K562 (cell line): ENCODE measurements at regions not wholly inside any gene's neighbourhood (a gene's known extent, or its start where the extent isn't known, plus 50 kb on each side); places are given as distances from the start of the nearest gene placed in this dataset.
"Not testable (repeated sequence)": the region's sequence is repeated elsewhere in the genome, so short reads cannot be mapped to it uniquely, and the experiment has no call there.

Experiments used
- ATF1 ChIP-seq, 2 experiments: fragments of 450-650 bp in 1 of 2; IDR thresholded peaks; 2 replicates each; pipeline ENCODE4 v1.6.1; 2016; ENCODE audit warnings: missing compliant biosample characterization in 1 of 2, missing genetic modification characterization in 1 of 2
- ATF7 ChIP-seq: fragments of 450-650 bp; IDR thresholded peaks from 2 replicates; pipeline ENCODE4 v1.7.1; 2014; ENCODE audit warnings: mild to moderate bottlenecking, moderate library complexity
- CBFA2T2 ChIP-seq: fragments of 450-650 bp; conservative IDR thresholded peaks from 2 replicates; pipeline ENCODE4 v1.6.1; 2017; ENCODE audit warnings: mild to moderate bottlenecking
- CREM ChIP-seq: IDR thresholded peaks from 2 replicates; pipeline ENCODE4 v1.6.1; 2014; ENCODE audit warnings: antibody characterized with exemption, low read depth
- CTBP1 ChIP-seq: fragments of 450-650 bp; IDR thresholded peaks from 2 replicates; pipeline ENCODE4 v1.6.1; 2016; ENCODE audit warnings: borderline replicate concordance
- CXXC5 ChIP-seq: fragments of 250-450 bp; sonication (Bioruptor Pico); IDR thresholded peaks from 2 replicates; pipeline ENCODE4 v1.8.0; 2022; ENCODE audit warnings: inconsistent platforms, mild to moderate bottlenecking, moderate library complexity
- DPF2 ChIP-seq: fragments of 450-650 bp; IDR thresholded peaks from 2 replicates; pipeline ENCODE4 v1.6.1; 2016
- EP400 ChIP-seq: fragments of 450-650 bp; IDR thresholded peaks from 2 replicates; pipeline ENCODE4 v1.6.1; 2017; ENCODE audit warnings: antibody characterized with exemption, mild to moderate bottlenecking, moderate library complexity
- ETV5 ChIP-seq: sonication (generic); formaldehyde crosslinking; IDR thresholded peaks from 2 replicates; pipeline ENCODE4 v1.4.0; 2020; ENCODE audit warnings: low read depth, mild to moderate bottlenecking, missing genetic modification reagents
- GATA2 ChIP-seq: sonication (generic); formaldehyde crosslinking; IDR thresholded peaks from 2 replicates; pipeline ENCODE4 v1.4.0; 2020; ENCODE audit warnings: mild to moderate bottlenecking, missing genetic modification reagents
- GTF2E2 ChIP-seq: fragments of 200-800 bp; sonication (Bioruptor generic); IDR thresholded peaks from 2 replicates; pipeline ENCODE4 v1.6.1; 2016; ENCODE audit warnings: missing genetic modification characterization, missing compliant biosample characterization
- LCOR ChIP-seq: sonication (generic); formaldehyde crosslinking; IDR thresholded peaks from 2 replicates; pipeline ENCODE4 v1.8.0; 2022; ENCODE audit warnings: mild to moderate bottlenecking, missing genetic modification reagents
- LEF1 ChIP-seq: fragments of 450-650 bp; IDR thresholded peaks from 2 replicates; pipeline ENCODE4 v1.6.1; 2016; ENCODE audit warnings: mild to moderate bottlenecking
- MAX ChIP-seq: sonication (generic); formaldehyde crosslinking; IDR thresholded peaks from 2 replicates; pipeline ENCODE4 v1.9.0; 2022; ENCODE audit warnings: mild to moderate bottlenecking, missing genetic modification reagents
- MECOM ChIP-seq: fragments of 250-450 bp; sonication (Bioruptor Pico); IDR thresholded peaks from 2 replicates; pipeline ENCODE4 v1.8.0; 2022; ENCODE audit warnings: inconsistent platforms
- MNT ChIP-seq, 2 experiments: fragments of 450-650 bp; conservative IDR thresholded peaks; 2 replicates each; pipeline ENCODE4 v1.6.1; 2017; ENCODE audit warnings: mild to moderate bottlenecking in 2 of 2, moderate library complexity in 2 of 2
- MTA1 ChIP-seq: fragments of 450-650 bp; IDR thresholded peaks from 2 replicates; pipeline ENCODE4 v1.6.1; 2017; ENCODE audit warnings: borderline replicate concordance
- NBN ChIP-seq: fragments of 450-650 bp; IDR thresholded peaks from 2 replicates; pipeline ENCODE4 v1.6.1; 2016; ENCODE audit warnings: low read depth, mild to moderate bottlenecking
- NCOR1 ChIP-seq: fragments of 450-650 bp; IDR thresholded peaks from 2 replicates; pipeline ENCODE4 v1.6.1; 2016; ENCODE audit warnings: mild to moderate bottlenecking, moderate library complexity
- NFIC ChIP-seq: fragments of 450-650 bp; IDR thresholded peaks from 2 replicates; pipeline ENCODE4 v1.6.1; 2017; ENCODE audit warnings: mild to moderate bottlenecking, inconsistent platforms
- NRF1 ChIP-seq, 2 experiments: fragments of 450-650 bp; IDR thresholded peaks in 1 of 2; conservative IDR thresholded peaks in 1 of 2; 2 replicates each; pipeline ENCODE4 v1.6.1; 2014; ENCODE audit warnings: mild to moderate bottlenecking in 2 of 2
- RAD21 ChIP-seq, 2 experiments: fragments of 250-450 bp in 1 of 2; fragments of 450-650 bp in 1 of 2; sonication (Bioruptor Pico) in 1 of 2; formaldehyde crosslinking in 1 of 2; IDR thresholded peaks in 1 of 2; conservative IDR thresholded peaks in 1 of 2; 2 replicates each; pipeline versions ENCODE4 v1.4.0 to v1.8.0; 2020 to 2022; ENCODE audit warnings: mild to moderate bottlenecking in 2 of 2, moderate library complexity in 1 of 2
- SMAD4 ChIP-seq: fragments of 250-450 bp; sonication (Bioruptor Pico); conservative IDR thresholded peaks from 2 replicates; pipeline ENCODE4 v1.8.0; 2021; ENCODE audit warnings: inconsistent platforms, mild to moderate bottlenecking, moderate library complexity
- SMARCA4 ChIP-seq: fragments of 450-650 bp; IDR thresholded peaks from 2 replicates; pipeline ENCODE4 v1.6.1; 2016
- SMARCC2 ChIP-seq: fragments of 450-650 bp; IDR thresholded peaks from 2 replicates; pipeline ENCODE4 v1.6.1; 2017; ENCODE audit warnings: antibody characterized with exemption, moderate library complexity, mild to moderate bottlenecking, low read depth
- SOX6 ChIP-seq: fragments of 450-650 bp; IDR thresholded peaks from 2 replicates; pipeline ENCODE4 v1.6.1; 2014; ENCODE audit warnings: mild to moderate bottlenecking
- ZNF263 ChIP-seq: sonication (generic); formaldehyde crosslinking; IDR thresholded peaks from 2 replicates; pipeline ENCODE4 v1.8.0; 2022; ENCODE audit warnings: mild to moderate bottlenecking, missing genetic modification reagents, borderline replicate concordance
- ZNF766 ChIP-seq: fragments of 200-800 bp; sonication (Bioruptor generic); conservative IDR thresholded peaks from 2 replicates; pipeline ENCODE4 v1.6.1; 2016; ENCODE audit warnings: missing genetic modification characterization, missing compliant biosample characterization

- TF ChIP-seq MNT (conservative IDR thresholded peaks at IDR 0.05) (peak; percentile 14 to 53; a peak in 1 of 4 replicates), NCOR1 (peak; percentile 67), ATF1 (tag; IDR thresholded peaks at IDR 0.05) (0 out of 2 replicates have a peak, but pooled peaks have one; percentile 9), NBN (peak; percentile 57; the same call in 1 of the 2 replicates), CBFA2T2 (peak; percentile 73), LCOR (CRISPR knock-in tag) (0 out of 2 replicates have a peak, but pooled peaks have one; percentile 60), SMAD4 (peak; percentile 85), ZNF766 (CRISPR knock-in tag) (0 out of 2 replicates have a peak, but pooled peaks have one; percentile 19), DPF2 (peak; percentile 92), SOX6 (peak; percentile 84), MAX (CRISPR knock-in tag) (peak; percentile 38; the same call in 1 of the 2 replicates), CREM (0 out of 2 replicates have a peak, but pooled peaks have one; percentile 22), GATA2 (CRISPR knock-in tag) (peak; percentile 77), MTA1 (peak; percentile 47; the same call in 1 of the 2 replicates), NFIC (peak; percentile 28; the same call in 1 of the 2 replicates), MECOM (CRISPR knock-in tag) (peak; percentile 68; the same call in 1 of the 2 replicates), NRF1 (conservative IDR thresholded peaks at IDR 0.05 in 1 of 2, IDR thresholded peaks at IDR 0.05 in 1 of 2) (peak in 1 of 2 experiments; percentile 34; a peak in 2 of 4 replicates), LEF1 (peak; percentile 54; the same call in 1 of the 2 replicates), CXXC5 (peak; percentile 36), SMARCA4 (peak; percentile 94), ETV5 (CRISPR knock-in tag) (0 out of 2 replicates have a peak, but pooled peaks have one; percentile 16), CTBP1 (peak; percentile 97), RAD21 (CRISPR knock-in tag; conservative IDR thresholded peaks at IDR 0.05 in 1 of 2, IDR thresholded peaks at IDR 0.05 in 1 of 2) (peak in 1 of 2 experiments; percentile 7; a peak in 1 of 4 replicates), ZNF263 (CRISPR knock-in tag) (peak; percentile 52; the same call in 1 of the 2 replicates), ATF7 (peak; percentile 46; the same call in 1 of the 2 replicates), GTF2E2 (tag) (0 out of 2 replicates have a peak, but pooled peaks have one; percentile 26), SMARCC2 (peak; percentile 87; the same call in 1 of the 2 replicates), EP400 (peak; percentile 38)
- not testable (repeated sequence) for TF ChIP-seq ATF1 (CRISPR knock-in tag; IDR thresholded peaks at IDR 0.05)
Observed at GRCh38 chr6:26744837-26745282, 85.3 kb upstream of the ZNF322 start (continued).
